Effector memory CD4-positive, alpha-beta T cell (primary cell): ENCODE measurements at regions not wholly inside any gene's neighbourhood (a gene's known extent, or its start where the extent isn't known, plus 50 kb on each side); places are given as distances from the start of the nearest gene placed in this dataset.

Experiments used
- DNase-seq, 3 donors: peaks; one replicate each; pipeline ENCODE4 v3.0.0-alpha.2; 2020
- H3K27ac ChIP-seq: 2 replicates; pipeline ENCODE4 v1.7.0; 2013; ENCODE audit warnings: mild to moderate bottlenecking, low read length, moderate library complexity; ENCODE audit not compliant: insufficient read depth, poor library complexity, severe bottlenecking
- H3K27me3 ChIP-seq: replicated peaks from 2 replicates; pipeline ENCODE4 v1.7.0; 2013; ENCODE audit warnings: mild to moderate bottlenecking, low read length; ENCODE audit not compliant: insufficient read depth, control insufficient read depth, poor library complexity, severe bottlenecking
- H3K36me3 ChIP-seq: 2 replicates; pipeline ENCODE4 v1.7.0; 2013; ENCODE audit warnings: mild to moderate bottlenecking, low read length, moderate library complexity; ENCODE audit not compliant: control insufficient read depth, insufficient read depth
- H3K4me1 ChIP-seq: 2 replicates; pipeline ENCODE4 v1.7.0; 2013; ENCODE audit warnings: low read length, mild to moderate bottlenecking; ENCODE audit not compliant: control insufficient read depth, insufficient read depth, poor library complexity, severe bottlenecking
- H3K4me3 ChIP-seq: 2 replicates; pipeline ENCODE4 v1.7.0; 2013; ENCODE audit warnings: low read length, low read depth, mild to moderate bottlenecking; ENCODE audit not compliant: insufficient read depth, poor library complexity, severe bottlenecking
- H3K9me3 ChIP-seq: 2 replicates; pipeline ENCODE4 v1.7.0; 2013; ENCODE audit warnings: mild to moderate bottlenecking, low read length, moderate library complexity; ENCODE audit not compliant: control insufficient read depth

- no peaks in the 10 kb centered on the region for H3K27me3 ChIP-seq
- H3K4me3 ChIP-seq: no peak overlapping the region
- peaks cover 8% of the 10 kb centered on the region for H3K36me3 ChIP-seq
- no peaks in the 10 kb centered on the region for H3K9me3 ChIP-seq
- DNase-seq: no peak
- H3K4me1 ChIP-seq: no peaks in the 10 kb centered on the region
- H3K27ac ChIP-seq: no peak overlapping the region
Measured at GRCh38 chr7:112888781-112889180, 98.6 kb upstream of the TMEM168 start.

GRCh38 chr7:112887976-112888375 is 97.8 kb upstream of the TMEM168 start:
- Histone ChIP-seq H3K4me1 (no peaks in the 10 kb centered on the region), H3K27me3 (no peaks in the 10 kb centered on the region), H3K27ac (no peak overlapping the region), H3K9me3 (no peaks in the 10 kb centered on the region), H3K36me3 (peaks cover under 1% of the 10 kb centered on the region), H3K4me3 (no peak overlapping the region)
- DNase-seq: no peak

DNA sequence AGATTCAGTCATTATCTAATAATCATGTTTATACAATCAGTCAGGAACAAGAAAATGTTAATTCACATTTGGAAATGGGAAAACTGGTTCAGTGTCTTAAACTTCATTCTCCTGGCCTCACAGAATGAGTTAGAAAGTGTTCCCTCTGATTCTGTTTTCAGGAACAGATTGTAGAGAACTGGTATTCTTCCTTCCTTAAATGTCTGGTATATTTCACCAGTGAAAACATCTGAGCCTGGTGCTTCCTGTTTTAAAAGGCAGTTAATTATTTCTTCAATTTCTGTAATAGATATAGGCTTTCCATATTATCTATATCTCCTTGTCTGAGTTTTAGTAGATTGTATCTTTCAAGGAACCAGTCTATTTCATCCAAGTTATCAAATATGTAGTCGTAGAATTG is 97.1 kb upstream of the TMEM168 start:
- Histone ChIP-seq H3K4me3 (no peak overlapping the region), H3K27ac (no peak overlapping the region), H3K9me3 (no peaks in the 10 kb centered on the region), H3K36me3 (no peaks in the 10 kb centered on the region), H3K4me1 (no peaks in the 10 kb centered on the region), H3K27me3 (no peaks in the 10 kb centered on the region)
- DNase-seq: no peak

- DNase-seq: no peak
- Histone ChIP-seq H3K27ac (no peak overlapping the region), H3K27me3 (no peaks in the 10 kb centered on the region), H3K4me1 (no peaks in the 10 kb centered on the region), H3K36me3 (peaks cover 7% of the 10 kb centered on the region), H3K4me3 (no peak overlapping the region), H3K9me3 (no peaks in the 10 kb centered on the region)
Measured at GRCh38 chr7:112886208-112886607, 96.0 kb upstream of the TMEM168 start.

GRCh38 chr7:112882991-112883390 is 92.8 kb upstream of the TMEM168 start:
- no peaks in the 10 kb centered on the region for H3K4me1 ChIP-seq
- no peaks in the 10 kb centered on the region for H3K9me3 ChIP-seq
- no peaks in the 10 kb centered on the region for H3K27me3 ChIP-seq
- DNase-seq: no peak
- H3K27ac ChIP-seq: no peak overlapping the region
- no peak overlapping the region for H3K4me3 ChIP-seq
- H3K36me3 ChIP-seq: peaks cover 7% of the 10 kb centered on the region

GRCh38 chr7:112882511-112882910 is 92.3 kb upstream of the TMEM168 start:
- DNase-seq: no peak
- no peak overlapping the region for H3K4me3 ChIP-seq
- no peaks in the 10 kb centered on the region for H3K9me3 ChIP-seq
- H3K4me1 ChIP-seq: no peaks in the 10 kb centered on the region
- no peaks in the 10 kb centered on the region for H3K27me3 ChIP-seq
- H3K36me3 ChIP-seq: peaks cover 10% of the 10 kb centered on the region
- H3K27ac ChIP-seq: no peak overlapping the region

DNA sequence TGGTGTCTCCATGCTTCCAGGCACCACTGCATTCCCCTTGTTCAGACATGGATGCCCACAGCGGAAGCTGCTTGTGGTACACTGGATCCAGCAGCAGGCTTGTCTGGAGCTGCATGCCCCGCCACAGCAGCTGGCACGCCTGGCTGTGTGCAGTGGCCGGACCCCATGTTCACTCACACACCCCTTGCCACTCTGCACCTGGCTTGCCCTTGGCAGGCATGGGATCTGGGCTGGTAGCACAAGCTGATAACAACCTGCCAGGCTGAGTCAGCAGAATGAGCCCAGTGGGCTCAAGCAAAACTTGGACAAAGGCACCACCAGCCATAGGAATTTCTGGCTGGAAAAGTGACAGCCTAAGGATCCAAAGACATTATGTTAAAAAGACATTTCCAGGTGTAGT is 91.8 kb upstream of the TMEM168 start:
- Histone ChIP-seq H3K36me3 (peaks cover 10% of the 10 kb centered on the region), H3K9me3 (no peaks in the 10 kb centered on the region), H3K4me3 (no peak overlapping the region), H3K4me1 (no peaks in the 10 kb centered on the region), H3K27ac (no peak overlapping the region), H3K27me3 (no peaks in the 10 kb centered on the region)
- no peak for DNase-seq

GRCh38 chr7:112880818-112881418 is 90.7 kb upstream of the TMEM168 start:
- H3K4me3 ChIP-seq: no peak overlapping the region
- no peaks in the 10 kb centered on the region for H3K9me3 ChIP-seq
- no peaks in the 10 kb centered on the region for H3K27me3 ChIP-seq
- H3K36me3 ChIP-seq: peaks cover 10% of the 10 kb centered on the region
- H3K27ac ChIP-seq: no peak overlapping the region
- no peak for DNase-seq
- H3K4me1 ChIP-seq: no peaks in the 10 kb centered on the region

DNA sequence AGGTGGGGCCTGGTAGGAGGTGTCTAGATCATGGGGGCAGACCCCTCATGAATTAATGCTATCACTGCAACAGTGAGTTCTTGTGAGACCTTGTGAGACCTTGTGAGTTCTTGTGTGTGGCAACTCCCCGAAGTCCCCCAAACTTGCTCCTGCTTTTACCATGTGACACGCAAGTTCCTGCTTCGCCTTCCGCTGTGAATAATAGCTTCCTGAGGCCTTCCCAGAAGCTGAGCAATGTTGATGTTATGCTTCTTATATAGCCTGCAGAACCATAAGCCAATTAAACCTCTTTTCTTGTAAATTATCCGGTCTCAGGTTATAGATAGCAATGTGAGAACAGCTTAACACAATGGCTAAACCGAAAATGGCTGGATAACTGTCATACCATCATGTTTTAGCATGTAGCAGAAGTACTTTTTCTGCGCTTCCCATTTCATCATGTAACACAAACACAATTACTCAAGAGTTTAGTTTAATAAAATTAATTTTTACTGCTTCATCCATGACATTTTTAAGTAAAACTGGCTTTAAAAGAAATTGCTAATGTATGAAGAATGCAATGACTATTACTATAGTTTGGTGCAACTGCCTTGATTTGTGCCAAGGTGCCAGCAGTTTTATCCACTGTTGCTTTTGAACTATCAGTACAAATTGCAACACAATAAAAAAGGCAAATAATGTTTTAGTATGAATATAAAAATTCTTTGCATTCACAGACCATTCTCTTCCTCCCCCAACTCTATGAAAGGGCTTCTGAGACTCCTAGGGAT is 87.7 kb upstream of the TMEM168 start:
- peaks cover 10% of the 10 kb centered on the region for H3K36me3 ChIP-seq
- no peak overlapping the region for H3K27ac ChIP-seq
- H3K4me3 ChIP-seq: no peak overlapping the region
- no peaks in the 10 kb centered on the region for H3K9me3 ChIP-seq
- H3K4me1 ChIP-seq: no peaks in the 10 kb centered on the region
- no peak for DNase-seq
- H3K27me3 ChIP-seq: no peaks in the 10 kb centered on the region

DNA sequence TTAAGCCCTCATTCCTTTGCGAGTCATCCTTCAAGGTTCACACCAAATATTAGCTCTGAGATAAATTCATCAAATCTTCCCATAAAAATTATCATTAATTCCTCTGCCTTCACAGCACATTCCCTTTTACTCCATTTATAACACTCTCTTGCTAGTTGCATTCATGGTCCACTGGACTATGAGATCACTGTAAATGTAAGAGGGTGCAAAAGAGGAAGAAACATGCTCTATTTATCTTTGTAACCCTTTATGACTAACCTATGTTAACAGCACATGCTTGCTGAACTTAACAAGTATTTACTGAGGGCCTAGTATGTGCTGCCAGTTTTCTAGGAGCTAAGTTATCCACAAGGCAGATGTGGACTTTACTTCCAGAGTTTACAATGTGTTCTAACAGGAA is 86.7 kb upstream of the TMEM168 start:
- H3K27me3 ChIP-seq: no peaks in the 10 kb centered on the region
- no peak for DNase-seq
- peaks cover 9% of the 10 kb centered on the region for H3K36me3 ChIP-seq
- H3K27ac ChIP-seq: no peak overlapping the region
- no peaks in the 10 kb centered on the region for H3K9me3 ChIP-seq
- no peaks in the 10 kb centered on the region for H3K4me1 ChIP-seq
- H3K4me3 ChIP-seq: no peak overlapping the region
